ENCODE measurements at regions not wholly inside any gene's neighbourhood (a gene's known extent, or its start where the extent isn't known, plus 50 kb on each side); places are given as distances from the start of the nearest gene placed in this dataset.

DNA sequence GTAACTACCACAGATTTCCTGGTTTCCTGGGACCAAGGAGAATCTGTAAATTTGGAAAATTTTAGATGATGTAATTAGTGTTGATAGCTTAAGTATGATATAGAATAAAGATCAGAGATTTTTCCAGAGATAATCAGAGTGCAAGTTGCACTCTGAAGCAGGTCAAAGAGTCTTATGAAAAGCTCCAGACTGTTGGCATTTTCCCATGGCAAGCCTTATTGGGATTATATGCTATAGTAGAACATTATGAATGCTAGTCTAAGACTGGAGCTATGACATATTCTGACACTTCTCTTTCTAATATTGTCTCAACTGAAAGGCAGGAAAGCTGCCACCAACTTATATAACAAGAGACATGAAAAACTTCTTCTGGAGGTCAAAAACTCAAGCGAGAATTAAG, 1638.3 kb upstream of the LRRTM1 start:
- DNase-seq (ENCODE audit: low spot score): no peak

DNA sequence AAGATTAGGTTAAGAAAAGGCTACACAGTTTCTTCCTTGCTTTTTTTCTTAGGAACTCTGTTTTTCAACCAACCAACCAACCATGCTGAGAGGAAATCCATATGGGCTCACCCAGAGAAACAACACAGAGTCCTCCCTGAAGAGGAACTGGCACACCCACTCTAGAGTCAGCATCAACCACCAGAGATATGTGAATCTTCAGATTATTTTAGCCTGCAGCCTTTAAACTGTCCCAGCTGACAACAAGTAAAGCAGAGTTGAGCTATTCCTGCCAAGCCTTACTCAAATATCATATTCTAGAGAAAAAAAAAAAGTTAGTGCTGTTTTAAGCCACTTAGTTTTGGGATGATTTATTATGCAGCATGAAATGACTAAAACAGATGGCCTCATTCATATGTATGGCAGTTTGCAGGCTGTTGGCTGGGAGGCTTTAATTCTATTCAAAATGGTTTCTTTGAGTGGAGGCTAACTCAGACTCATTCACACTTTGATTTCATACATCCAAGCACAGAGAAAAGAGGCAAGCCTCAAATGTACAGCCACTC, 1637.7 kb upstream of the LRRTM1 start:
- no peak for DNase-seq (ENCODE audit: low spot score)

DNA sequence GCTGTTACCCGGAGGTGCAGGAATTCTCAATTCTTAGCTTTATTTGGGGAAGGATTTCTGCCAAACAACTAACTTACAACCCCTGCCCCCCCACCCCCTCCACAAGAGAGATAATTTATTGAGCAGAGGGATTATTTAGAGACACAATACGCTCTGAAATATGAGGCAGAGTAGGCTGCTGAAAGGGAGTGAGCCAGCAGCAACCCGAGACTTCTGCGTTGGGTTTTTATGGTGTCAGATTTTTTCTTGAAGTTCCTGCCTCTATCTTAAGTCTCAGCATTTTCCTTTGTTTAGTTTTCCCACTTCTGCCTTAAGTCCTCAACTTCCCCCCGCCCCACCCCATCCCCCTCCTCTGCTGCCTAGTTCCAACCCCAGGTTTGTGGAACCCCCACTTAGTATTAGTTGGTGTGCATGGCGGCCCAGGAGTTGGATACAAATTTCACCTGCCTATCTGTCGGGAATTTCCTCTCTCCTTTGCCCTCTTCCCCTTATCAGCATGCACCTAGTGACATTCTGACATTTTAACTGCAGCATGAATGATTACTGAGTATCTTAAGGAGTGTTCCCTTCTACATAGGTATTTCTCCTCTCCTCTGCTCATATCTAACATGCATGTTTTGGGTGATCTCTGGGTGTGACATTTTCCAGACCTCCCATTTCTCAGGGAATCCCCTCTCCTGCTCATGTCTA, 1635.9 kb upstream of the LRRTM1 start:
- DNase-seq (ENCODE audit: low spot score): no peak

DNA sequence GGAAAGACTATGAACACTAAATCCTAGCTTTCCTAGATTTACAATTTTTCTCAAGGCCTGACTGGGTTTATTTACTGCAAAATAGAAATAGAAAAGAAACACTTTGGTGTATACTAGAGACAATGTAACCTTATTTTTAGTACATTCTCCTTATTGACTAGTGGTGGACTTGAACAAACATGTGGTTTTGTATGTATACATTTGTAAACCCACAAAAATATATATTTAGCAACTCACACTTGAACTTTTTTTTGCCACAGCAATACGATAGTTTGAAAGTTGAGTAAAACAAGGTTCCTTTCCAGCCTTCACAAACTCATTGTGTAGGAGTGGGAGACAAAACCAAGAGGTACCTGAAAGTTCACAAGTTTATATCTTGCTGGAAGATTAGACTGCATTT, 1633.4 kb upstream of the LRRTM1 start:
- no peak for DNase-seq (ENCODE audit: low spot score)

DNA sequence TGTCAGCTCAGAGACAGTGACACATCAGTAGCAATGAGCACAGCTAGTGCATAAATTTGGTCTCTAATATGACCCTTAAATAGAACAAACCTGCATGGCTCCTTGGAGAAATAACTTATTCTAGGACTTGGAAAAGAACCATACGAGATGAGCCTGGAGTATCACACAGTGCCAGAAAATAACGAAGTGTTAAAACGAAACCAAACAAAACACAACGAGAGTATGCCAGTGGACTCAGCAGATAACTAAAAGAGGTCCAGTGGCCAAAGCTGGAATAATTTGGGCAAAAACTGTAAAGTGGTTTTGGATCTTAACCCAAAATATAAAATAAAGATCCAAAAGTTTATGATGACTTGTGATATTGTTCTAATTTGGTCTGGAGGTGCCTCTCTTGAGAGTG, 1599.0 kb upstream of the LRRTM1 start:
- DNase-seq (ENCODE audit: low spot score): no peak

DNA sequence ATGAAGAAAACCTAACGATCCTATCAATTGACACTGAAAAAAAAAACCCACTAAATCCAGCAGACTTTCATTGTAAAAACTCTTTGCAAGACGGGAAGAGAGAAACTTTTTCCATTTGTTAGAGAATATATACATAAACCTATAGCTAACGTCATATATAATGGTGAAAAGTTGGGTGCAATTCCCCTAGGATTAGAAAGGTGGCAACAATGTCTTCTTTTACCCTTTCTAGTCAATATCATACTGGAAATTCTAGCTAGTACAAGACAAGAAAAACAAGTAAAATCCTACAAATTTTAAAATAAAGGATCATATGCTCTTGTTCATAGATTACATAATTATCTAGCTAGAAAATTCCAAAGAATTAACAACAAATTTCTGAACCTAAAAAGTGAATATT, 1596.5 kb upstream of the LRRTM1 start:
- no peak for DNase-seq (ENCODE audit: low spot score)

DNA sequence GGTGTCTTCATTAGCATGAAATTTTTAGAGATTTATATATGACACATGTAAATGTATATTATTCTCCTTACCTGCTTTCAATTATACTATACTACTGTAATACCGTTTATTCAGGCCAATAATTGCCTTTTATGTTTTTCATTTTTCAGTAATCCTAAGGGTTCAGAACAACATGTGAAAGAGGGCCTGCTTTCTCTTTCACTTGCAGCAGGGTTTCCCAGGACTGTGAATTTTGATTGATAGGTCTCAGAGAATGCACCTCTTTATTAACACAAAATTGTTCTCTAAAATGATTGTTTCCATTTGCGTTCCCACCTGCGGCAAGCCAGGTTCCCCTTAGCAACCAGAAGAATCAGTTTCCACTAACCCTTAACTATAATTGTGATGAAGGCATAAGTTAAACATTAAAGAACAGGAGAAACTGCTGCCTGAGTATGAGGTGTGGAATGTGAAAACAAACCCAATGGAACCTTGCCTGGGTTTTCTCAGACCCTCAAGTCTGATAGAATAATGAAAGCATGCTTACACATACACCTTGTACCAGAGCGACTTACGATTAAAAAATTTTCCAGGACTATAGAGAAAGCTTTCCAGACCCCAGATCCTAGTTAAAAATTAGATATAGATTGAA, 1591.2 kb upstream of the LRRTM1 start:
- DNase-seq (ENCODE audit: low spot score): no peak

DNA sequence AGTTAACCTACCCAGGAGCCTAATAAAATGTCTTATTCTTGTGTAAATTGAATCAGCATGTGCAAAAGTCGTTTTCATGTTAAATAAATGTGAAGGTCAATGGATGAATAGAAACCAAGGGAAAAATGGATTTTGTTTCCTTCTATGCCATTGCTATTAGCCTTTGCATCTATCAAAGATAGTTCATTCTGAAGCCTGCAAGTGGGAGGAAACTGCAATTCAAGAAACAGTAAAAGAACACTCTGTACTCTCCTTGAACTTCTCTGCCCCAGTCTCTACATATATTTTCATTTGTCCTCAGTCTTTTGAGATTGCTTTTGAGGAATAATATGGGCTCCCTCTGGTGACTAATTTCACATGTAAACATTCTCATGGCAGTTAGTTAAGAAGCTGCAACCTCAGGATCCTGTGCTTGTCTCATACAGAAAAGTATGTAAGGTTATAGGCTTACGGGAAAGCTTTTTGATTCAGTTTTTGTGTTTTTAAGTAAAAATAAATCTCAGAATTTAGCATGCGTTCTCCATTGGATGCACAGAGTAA, 1590.0 kb upstream of the LRRTM1 start:
- DNase-seq (ENCODE audit: low spot score): no peak

DNA sequence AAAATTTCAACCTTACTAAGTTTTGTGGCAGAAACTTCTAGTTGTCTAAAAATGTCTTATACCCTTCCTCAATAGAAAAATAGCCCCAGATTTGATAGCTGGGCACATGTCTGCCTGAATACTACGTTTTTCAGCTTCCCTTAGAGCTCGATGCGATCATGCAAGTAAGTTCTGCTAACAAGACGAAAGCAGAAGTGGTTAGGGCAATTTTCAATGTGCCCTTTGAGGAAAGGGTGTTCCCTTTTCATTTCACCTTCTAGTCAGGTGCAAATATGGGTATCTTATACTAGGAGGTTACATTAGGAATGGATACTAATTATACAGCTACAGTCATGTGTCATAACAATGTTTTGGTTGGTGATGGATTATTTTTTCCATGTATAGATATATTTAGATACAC, 1572.1 kb upstream of the LRRTM1 start:
- no peak for DNase-seq (ENCODE audit: low spot score)

DNA sequence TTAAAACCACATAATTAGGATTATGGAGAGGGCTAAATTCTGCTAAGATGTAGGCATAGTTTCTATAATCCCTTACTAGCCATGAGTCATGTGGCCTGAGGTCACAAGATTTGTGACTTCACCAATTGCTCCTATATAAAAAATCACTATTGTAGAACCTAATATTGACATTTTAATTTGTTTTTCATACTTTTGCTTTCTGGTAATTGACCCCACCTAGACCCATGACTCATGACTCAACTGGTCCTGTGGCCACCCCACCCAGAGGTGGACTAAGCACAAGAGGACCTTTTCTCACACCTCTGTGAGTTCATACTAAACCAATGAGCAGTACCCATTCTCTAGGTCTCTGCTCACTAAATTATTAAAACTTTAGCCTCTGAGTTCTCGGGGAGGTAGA, 1567.5 kb upstream of the LRRTM1 start:
- DNase-seq (ENCODE audit: low spot score): no peak

DNA sequence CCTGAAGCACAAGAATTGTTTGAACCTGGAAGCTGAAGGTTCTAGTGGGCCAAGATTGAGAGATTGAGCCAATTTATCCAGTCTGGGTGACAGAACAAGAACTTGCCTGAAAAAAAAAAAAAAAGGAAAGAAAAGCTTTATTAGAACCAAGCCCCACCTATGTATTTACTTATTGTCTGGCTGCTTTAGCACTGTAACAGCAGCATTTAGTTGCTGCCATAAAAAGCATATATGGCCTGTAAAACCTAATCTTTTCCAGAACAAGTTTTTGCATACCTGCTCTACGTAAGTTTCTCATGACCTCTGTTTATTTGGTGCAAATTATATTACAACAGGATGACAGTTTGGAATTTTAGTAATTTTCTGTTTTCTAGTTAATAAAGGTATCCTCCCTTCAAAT, 1565.6 kb upstream of the LRRTM1 start:
- no peak for DNase-seq (ENCODE audit: low spot score)

DNA sequence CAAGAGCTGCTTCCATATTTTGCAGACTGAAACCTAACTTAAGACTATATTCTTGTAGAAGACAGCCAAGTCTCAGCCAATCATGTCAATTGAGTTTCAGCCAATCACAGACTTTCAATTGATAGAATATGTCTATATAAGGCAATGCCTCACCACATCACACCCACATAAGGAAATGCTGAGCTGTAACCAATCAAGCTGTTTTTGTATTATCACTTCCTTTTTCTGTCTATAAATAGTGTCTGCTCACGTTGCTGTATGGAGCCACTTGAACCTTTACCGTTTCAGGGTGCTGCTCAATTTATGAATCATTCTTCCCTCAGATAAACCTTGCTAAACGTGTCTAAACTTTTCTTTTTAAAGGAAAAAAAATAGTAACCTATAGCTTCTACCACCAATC, 1554.4 kb upstream of the LRRTM1 start:
- DNase-seq (ENCODE audit: low spot score): no peak

DNA sequence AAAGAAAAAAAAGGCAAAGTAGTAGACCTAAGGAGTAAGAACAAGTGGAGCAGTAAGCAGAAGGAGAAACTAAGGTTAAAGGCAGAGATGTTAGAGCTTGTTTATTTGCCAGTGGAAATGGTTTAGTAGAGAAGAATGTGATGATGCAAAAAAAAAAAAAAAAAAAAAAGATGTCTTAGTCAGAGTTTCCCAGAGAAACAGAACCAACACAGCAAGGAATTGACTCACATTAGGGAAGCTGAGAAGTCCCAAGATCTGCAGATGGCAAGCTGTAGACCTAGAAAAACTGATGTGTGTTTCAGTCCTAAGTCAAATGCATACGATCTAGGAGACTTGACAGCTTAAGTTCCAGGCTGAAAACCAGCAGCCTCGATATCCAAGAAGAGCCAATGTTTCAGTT, 1548.8 kb upstream of the LRRTM1 start:
- no peak for DNase-seq (ENCODE audit: low spot score)

DNA sequence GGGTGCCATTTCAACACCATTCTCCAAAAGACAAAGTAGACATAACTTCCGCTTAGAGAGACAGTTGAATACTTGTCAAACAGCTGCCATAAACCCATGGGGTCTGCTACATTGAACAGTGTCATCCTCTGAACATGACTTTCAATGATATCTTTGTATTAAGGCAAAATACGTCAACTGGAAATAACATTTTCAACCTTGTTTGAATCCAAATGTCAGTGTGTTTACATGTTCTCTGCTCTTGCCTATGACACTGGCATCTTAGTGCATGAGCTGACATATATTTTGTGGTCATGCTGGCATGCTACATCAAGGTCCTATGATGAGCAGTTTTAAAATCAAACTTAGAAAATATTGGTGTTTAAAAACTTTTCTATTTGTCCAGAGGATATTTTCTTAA, 1548.1 kb upstream of the LRRTM1 start:
- DNase-seq (ENCODE audit: low spot score): no peak

DNA sequence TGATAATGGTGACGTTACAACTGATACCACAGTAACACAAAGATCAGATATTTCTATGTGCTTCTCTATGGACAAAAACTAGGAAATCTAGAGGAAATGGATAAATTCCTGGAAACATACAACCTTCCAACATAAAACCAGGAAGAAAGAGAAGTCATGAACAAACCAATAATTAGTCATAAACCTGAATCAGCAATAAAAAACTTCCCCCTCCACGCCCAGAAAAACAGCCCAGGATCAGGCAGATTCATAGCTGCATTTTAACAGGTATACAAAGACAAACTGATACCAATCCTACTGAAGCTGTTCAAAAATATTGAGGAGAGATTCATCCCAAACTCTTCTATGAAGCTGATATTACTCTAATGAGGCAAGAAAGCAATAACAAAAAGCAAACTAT, 1535.2 kb upstream of the LRRTM1 start:
- no peak for DNase-seq (ENCODE audit: low spot score)

DNA sequence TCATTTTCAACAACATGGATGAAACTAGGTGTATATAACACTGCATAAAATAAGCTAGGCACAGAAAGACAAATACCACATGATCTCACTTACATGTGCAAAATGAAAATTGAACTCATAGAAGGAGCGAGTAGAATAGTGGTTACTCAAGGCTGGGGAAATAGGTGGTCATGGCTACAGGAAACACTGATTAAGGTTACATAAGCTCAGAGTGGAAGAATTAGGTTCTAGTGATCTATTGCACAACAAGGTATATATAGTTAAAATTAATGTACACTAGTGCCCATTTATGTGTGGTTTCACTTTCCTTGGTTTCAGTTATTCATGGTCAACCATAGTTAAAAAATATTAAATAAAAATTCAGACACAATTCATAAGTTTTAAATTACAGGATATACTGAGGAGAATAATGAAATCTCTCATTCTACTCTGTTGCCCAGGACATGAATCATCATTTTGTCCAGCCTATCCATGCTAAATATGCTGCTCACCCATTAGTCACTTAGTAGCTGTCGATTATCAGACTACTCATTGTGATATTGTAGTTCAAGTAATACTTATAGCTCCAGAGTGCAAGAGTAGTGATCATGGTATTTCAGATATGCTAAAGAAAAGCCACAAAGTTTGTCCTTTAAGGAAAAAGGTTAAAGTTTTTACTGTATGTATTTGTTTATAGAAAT, 1530.9 kb upstream of the LRRTM1 start:
- no peak for DNase-seq (ENCODE audit: low spot score)

DNA sequence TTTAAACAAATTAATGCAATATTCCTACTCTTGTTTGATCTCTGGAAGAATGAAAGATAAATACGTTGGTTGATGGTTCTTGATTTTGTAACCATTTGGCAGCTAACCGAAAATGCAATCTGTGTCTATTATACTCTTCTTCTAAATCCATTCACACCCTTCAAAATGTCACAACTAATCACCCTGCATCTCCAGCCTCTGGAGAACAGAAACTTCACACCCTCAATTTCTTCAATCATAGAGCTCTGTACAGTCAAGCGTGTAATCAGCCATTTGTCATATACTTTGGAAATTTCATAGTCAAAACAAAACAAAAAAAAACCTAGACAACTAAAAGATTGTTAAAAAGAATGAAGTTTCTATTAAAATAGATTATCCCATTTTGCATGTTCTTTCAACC, 1482.3 kb upstream of the LRRTM1 start:
- no peak for DNase-seq (ENCODE audit: low spot score)

DNA sequence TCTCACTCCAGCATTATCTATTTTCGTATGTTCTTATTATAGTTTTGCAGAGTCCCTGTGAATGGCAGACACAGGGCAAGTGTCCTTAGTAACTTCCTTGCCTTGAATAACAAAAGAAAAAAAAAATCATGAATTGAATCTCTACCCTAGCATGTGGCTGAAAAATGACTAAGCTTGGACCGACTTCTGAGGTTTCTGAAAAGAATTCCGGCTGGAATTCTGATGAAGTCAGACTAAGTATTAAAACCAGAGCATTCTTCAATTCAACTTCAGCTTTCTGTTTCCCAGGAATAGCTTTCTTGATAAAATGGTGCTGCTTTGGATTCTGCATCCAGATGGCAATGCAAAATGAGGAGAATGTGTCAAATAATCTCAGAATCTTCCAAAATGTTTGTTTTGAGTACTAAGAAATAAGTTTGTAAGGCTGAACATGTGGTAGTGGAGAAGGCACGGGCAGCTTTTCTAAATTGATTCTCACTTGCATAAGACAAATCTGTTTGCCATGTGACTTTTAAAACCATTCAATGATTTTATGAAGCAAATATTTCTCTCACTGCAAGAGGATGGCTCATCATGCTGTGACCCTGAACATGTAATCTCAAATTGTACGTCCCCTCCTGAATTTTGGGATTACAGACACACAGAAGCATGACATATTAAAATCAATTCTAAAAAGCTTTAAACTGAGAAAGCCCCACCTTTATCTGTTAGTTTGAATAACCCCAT, 1462.8 kb upstream of the LRRTM1 start:
- DNase-seq (ENCODE audit: low spot score): no peak

DNA sequence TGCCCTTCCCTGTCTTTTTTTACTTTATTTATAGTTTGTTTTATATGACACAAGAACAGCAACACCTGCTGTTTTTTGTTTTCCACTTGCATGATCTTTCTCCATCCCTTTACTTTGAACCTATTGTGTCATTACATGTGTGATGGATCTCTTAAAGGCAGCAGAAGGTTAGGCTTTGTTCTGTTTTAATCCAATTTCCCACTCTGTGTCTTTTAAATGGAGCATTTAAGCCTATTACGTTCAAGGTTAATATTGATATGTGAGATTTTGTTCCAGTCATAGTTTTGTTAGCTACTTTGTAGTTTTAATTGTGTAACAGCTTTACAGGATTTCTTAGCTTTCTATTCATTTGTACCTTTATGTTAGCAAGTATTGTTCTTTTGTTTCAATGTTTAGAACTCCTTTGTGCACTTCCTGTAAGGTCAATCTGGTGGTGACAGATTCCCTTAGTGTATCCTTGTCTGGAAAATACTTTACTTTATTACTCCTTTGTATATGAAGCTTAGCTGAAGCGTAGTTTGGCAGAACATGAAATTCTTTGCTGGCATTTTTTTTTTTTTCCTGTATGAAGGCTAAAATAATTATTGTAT, 1443.0 kb upstream of the LRRTM1 start:
- DNase-seq (ENCODE audit: low spot score): no peak

DNA sequence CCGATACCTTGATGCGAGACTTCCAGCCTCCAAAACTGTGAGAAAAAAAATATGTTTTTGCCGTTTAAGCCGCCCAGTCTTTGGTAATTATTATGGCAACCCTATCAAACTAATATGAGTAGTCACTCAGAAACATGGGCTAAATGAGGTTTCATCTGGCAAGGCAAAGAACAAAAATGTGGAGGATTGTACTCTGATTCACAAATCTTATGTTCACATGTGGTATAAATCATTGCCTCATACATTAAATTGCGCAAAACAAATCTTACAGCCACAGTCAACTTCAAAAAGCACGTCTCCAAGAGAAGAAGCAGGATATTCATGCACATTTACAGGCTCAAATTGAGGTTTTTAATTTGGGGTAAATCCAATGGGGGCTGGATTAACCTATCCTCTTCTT, 1435.4 kb upstream of the LRRTM1 start:
- no peak for DNase-seq (ENCODE audit: low spot score)

DNA sequence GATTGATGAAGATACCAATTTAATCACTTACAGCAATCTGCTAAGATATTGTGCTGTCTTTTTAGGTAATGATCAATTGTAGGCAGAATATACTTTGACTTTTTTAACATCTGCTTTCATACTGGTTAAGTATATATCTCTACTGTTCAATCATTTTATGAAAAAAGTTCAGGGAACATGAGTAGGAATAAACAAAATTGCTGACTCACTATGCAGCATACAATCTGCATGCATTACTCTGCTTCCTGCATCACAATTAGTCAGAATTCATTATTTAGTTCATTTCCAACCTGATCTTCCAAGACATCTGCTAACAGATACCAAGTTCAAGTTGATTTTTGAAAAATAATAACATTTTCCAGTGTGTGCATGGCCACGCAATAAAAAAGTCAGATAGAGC, 1430.4 kb upstream of the LRRTM1 start:
- DNase-seq (ENCODE audit: low spot score): no peak

DNA sequence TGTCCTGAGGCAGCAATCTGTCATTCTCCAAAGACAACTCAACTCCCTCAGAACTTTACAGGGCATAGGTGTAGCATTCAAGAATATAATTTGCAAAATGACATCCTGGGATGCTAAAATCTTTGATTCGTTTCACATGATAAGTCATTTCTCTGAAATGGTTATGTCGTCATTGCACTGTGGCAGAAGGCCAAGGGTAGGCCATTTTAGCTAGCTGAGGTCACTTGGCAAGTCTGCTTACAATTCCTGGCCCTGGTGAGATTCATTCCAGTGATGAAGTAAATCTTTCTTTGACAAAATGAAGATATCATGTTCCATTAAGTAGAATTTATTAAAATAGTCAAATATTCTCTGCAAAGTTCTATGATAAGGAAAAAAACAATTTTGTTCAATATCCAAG, 1410.3 kb upstream of the LRRTM1 start:
- no peak for DNase-seq (ENCODE audit: low spot score)

Data from hepatic stellate cell (primary cell).